ENCODE measurements at regions not wholly inside any gene's neighbourhood (a gene's known extent, or its start where the extent isn't known, plus 50 kb on each side); places are given as distances from the start of the nearest gene placed in this dataset.

DNA sequence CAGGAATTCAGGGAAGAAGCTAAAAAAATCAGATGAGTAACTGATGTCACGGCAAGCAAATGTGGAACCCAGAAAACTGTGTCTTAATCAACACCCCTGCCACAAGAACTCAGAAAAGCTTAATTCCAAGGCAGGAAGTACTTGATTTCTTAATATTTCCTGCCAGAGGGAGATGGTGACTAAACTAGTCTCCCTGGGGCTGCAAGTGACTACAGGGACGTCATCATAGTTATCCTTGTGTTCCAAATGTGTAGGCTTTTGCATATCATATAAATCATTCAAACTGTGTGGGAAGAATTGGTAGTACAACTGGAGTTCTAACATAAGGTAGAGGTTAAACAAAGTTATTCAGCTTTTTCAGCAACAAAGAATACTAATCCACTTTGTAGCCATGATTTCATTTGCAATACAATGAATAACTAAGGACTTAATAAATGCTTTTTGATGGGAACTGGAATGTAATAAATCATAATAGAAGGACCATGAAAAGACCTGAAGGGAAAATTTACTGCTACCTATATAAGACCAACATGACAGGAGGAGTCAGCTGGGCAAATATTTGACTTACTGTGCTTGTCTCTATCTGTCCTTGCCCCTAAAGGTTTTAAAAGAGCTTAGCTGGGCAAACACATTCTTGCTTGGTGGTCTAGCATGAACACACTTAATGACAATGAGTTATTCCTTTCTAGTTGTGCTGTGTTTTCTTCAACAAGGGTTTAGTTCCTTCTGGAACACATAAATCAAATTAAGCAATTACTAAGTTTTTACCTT is 76.0 kb upstream of the NECTIN3 start:
- TF ChIP-seq CTCF (conservative IDR thresholded peaks at IDR 0.05) = no peak
- TF ChIP-seq ZFX (IDR thresholded peaks at IDR 0.05) = no peak
